Muscle layer of colon (tissue), 2 donors: ENCODE measurements at regions not wholly inside any gene's neighbourhood (a gene's known extent, or its start where the extent isn't known, plus 50 kb on each side); places are given as distances from the start of the nearest gene placed in this dataset.

Source experiments
- H3K27ac ChIP-seq: one replicate; pipeline ENCODE4 v1.7.0; 2013; ENCODE audit warnings: low read depth, mild to moderate bottlenecking, low read length, moderate library complexity
- H3K27me3 ChIP-seq, 2 donors: one replicate each; pipeline ENCODE4 v1.7.0; 2013; ENCODE audit warnings: low read length in 2 of 2, mild to moderate bottlenecking in 2 of 2; ENCODE audit not compliant: insufficient read depth in 2 of 2, control insufficient read depth in 1 of 2
- H3K36me3 ChIP-seq: one replicate; pipeline ENCODE4 v1.7.0; 2013; ENCODE audit warnings: mild to moderate bottlenecking, low read length; ENCODE audit not compliant: insufficient read depth
- H3K4me1 ChIP-seq: one replicate; pipeline ENCODE4 v1.7.0; 2013; ENCODE audit warnings: mild to moderate bottlenecking, low read length; ENCODE audit not compliant: insufficient read depth
- H3K4me3 ChIP-seq, 2 donors: one replicate each; pipeline ENCODE4 v1.7.0; 2013; ENCODE audit warnings: low read length in 2 of 2, low read depth in 1 of 2, mild to moderate bottlenecking in 1 of 2, moderate library complexity in 1 of 2
- H3K9ac ChIP-seq: one replicate; pipeline ENCODE4 v1.7.0; 2013; ENCODE audit warnings: low read length
- H3K9me3 ChIP-seq: one replicate; pipeline ENCODE4 v1.7.0; 2013; ENCODE audit warnings: mild to moderate bottlenecking, low read length
- donor health status: abdominal sarcoma.
- donor health status: Adenocarcinoma of cecum.

DNA sequence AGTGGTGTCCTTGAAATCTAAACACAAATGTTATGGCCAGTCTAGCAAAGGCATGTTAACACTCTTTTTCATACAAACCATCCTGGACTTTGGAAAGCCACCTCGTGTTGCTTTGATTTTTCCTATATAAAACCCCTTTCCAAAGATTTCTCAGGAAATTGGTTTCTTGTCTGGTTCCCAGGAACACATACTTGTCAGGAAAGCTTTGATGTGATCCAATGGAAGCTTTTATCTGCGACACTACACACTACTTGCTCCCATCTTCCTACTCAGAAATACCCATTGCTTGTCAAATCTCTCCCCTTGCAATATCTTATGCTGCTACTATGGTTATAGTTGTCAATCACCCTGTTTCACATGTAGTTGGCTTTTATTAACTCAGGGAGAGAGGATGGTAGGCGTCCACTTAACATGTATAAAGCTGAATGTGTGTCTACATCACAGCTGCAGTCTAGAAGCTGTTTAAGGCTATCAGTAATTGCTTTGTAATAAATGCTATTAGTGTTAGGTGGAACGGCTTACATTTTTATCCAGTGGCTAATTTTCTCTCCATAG is 189.6 kb downstream of the GPAM start:
- no peak overlapping the region for H3K27ac ChIP-seq
- H3K36me3 ChIP-seq = no peaks in the 10 kb centered on the region
- H3K27me3 ChIP-seq = no peaks in the 10 kb centered on the region
- no peaks in the 10 kb centered on the region for H3K9me3 ChIP-seq
- no peaks in the 10 kb centered on the region for H3K4me1 ChIP-seq
- H3K4me3 ChIP-seq = no peak overlapping the region
- H3K9ac ChIP-seq = no peak overlapping the region

DNA sequence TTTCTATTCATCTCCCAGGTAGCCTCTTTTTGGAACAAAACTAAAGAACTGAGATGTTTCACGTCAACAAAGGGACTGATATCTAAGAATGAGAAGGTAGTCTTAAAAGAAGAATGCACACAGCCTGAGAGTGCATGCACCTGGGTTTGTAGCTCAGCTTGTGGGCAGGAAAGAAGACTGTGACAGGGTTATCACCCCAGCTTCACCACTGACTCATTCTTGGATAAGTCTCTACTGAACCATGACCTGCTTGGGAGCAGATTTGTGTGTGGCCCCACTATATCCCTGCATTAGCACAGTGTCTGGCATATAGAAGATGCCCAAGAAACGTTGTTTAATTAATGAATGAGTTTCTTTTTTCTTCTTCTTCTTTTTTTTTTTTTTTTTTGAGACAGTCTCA is 187.5 kb downstream of the GPAM start:
- no peaks in the 10 kb centered on the region for H3K4me1 ChIP-seq

DNA sequence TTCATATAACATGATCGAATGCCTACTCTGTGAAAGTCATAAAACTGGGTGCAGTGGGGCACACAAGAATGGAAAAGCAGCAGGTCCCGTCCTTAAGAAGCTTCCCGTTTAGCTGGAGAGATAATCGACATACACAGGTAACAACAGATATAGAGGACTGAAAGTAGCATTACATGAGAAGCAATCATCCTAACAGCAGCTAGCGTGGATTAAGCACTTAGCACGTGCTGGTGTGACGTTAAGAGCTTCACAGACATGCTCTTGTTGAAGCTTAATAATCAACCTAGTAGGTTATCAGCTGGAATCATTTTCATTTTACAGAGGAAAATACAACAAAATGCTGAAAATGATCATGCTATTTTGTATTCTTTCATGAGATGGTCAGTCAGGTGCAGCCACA is 184.8 kb downstream of the GPAM start:
- Histone ChIP-seq H3K36me3 (no peaks in the 10 kb centered on the region), H3K9ac (no peak overlapping the region), H3K9me3 (no peaks in the 10 kb centered on the region), H3K4me3 (no peak overlapping the region), H3K4me1 (no peaks in the 10 kb centered on the region), H3K27me3 (no peaks in the 10 kb centered on the region), H3K27ac (no peak overlapping the region)

More for the DNA sequence above, 187.5 kb downstream of the GPAM start:
- Histone ChIP-seq H3K9me3 (no peaks in the 10 kb centered on the region), H3K4me3 (no peak overlapping the region), H3K9ac (no peak overlapping the region), H3K27me3 (no peaks in the 10 kb centered on the region), H3K36me3 (no peaks in the 10 kb centered on the region), H3K27ac (no peak overlapping the region)

DNA sequence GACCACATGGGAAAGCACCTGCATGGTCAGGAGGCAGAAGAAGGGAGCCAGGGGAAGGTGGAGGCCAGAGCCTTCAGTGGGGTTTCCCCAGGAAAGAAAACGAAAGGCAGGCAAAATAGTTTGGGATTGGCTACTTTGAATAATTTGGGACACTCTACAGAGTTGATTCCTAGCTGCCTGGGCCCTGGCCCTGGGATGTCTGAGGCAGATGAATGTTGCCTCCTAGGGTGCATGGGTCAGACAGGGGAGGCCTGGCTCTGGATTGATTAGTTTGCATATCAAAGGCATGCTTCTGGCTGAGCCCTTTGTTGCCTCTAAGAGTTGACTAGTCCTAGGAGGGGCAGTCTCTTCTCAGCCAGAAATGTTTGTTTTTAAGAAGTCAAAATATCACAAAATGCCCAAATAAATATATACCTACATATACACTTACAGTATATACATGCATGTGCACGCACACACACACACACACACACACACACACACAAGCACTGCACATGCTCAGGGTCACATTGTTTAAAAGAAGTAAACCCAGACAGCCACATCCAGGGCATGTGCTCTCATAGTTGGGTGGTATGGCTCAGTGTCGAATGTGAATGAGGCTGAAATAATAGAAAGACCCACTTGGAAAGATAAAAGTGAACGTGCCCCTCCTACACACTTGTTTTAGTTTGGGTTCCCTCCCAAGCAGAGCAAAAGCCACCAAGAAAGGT is 184.2 kb downstream of the GPAM start:
- no peaks in the 10 kb centered on the region for H3K4me1 ChIP-seq
- H3K4me3 ChIP-seq = no peak overlapping the region
- no peak overlapping the region for H3K27ac ChIP-seq
- no peaks in the 10 kb centered on the region for H3K9me3 ChIP-seq
- no peaks in the 10 kb centered on the region for H3K27me3 ChIP-seq
- no peak overlapping the region for H3K9ac ChIP-seq
- no peaks in the 10 kb centered on the region for H3K36me3 ChIP-seq

DNA sequence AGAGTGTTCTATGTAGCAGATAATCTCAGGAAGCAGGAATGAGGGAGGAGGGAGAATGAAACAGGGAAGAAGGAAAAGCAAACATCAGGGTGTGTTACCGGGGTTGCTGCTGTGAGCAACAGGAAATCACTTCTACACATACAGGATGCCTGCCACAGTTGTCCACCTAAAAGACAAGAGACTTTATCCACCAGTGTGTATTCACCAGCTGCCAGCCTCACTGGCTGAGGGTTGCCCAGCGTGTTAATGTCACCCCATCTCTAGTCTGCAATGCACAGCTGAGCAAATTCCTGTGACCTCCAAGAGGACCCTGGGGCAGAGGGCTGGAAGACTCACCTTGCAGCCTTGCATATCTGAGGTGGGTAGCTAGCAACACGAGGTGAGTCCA is 183.7 kb downstream of the GPAM start:
- no peaks in the 10 kb centered on the region for H3K4me1 ChIP-seq
- no peak overlapping the region for H3K4me3 ChIP-seq
- no peaks in the 10 kb centered on the region for H3K36me3 ChIP-seq
- no peaks in the 10 kb centered on the region for H3K27me3 ChIP-seq
- H3K9me3 ChIP-seq = no peaks in the 10 kb centered on the region
- no peak overlapping the region for H3K27ac ChIP-seq
- no peak overlapping the region for H3K9ac ChIP-seq

- no peak overlapping the region for H3K4me3 ChIP-seq
These were observed 183.1 kb downstream of the GPAM start for GRCh38 chr10:112000466-112000865.

DNA sequence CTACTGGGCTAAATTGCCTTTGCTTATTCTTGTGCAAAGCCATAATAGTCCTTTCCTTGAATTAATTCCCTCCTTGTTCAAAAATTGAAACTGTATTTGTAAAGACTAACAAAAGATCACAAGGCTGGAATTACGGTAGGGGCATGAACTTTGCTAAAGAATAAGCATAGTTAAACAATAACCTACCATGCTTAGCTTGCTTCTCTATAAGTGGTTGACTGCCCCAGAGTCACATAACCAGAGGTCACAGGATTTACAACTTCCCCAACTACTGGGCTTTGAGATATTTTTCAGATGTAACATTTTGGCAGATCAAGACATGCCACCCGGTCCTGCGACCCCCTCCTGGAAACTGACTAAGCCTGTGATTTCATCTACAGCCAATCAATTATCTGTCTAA is 181.4 kb downstream of the GPAM start:
- no peaks in the 10 kb centered on the region for H3K4me1 ChIP-seq
- H3K27me3 ChIP-seq = no peaks in the 10 kb centered on the region
- H3K9ac ChIP-seq = no peak overlapping the region
- H3K9me3 ChIP-seq = no peaks in the 10 kb centered on the region
- H3K36me3 ChIP-seq = no peaks in the 10 kb centered on the region
- no peak overlapping the region for H3K27ac ChIP-seq
- H3K4me3 ChIP-seq = no peak overlapping the region

More at GRCh38 chr10:112000466-112000865, 183.1 kb downstream of the GPAM start:
- no peaks in the 10 kb centered on the region for H3K36me3 ChIP-seq
- H3K9ac ChIP-seq = no peak overlapping the region
- no peaks in the 10 kb centered on the region for H3K27me3 ChIP-seq
- no peaks in the 10 kb centered on the region for H3K4me1 ChIP-seq
- H3K27ac ChIP-seq = no peak overlapping the region
- H3K9me3 ChIP-seq = no peaks in the 10 kb centered on the region

DNA sequence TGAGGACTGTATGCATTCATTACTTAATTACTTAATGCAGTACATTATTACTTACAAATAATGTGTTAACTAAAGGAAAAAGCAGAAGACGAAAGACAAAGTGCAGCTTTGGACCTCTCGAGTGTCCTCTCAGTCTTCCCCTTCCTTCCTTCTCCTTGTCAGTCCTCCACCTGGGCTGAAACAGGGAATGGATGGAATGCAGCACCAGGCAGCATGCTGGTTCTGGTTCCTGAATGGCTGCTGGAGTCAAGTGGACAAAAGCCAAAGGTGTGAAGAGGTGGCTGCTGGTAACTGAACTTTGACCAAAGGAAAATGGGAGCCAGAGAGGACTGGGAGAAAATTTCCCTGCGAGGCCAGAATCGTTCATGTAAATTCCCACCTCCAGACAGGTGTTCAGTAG is 179.5 kb downstream of the GPAM start:
- H3K27me3 ChIP-seq = no peaks in the 10 kb centered on the region
- no peaks in the 10 kb centered on the region for H3K9me3 ChIP-seq
- H3K36me3 ChIP-seq = no peaks in the 10 kb centered on the region
- H3K27ac ChIP-seq = no peak overlapping the region
- no peak overlapping the region for H3K4me3 ChIP-seq
- H3K4me1 ChIP-seq = no peaks in the 10 kb centered on the region
- no peak overlapping the region for H3K9ac ChIP-seq

DNA sequence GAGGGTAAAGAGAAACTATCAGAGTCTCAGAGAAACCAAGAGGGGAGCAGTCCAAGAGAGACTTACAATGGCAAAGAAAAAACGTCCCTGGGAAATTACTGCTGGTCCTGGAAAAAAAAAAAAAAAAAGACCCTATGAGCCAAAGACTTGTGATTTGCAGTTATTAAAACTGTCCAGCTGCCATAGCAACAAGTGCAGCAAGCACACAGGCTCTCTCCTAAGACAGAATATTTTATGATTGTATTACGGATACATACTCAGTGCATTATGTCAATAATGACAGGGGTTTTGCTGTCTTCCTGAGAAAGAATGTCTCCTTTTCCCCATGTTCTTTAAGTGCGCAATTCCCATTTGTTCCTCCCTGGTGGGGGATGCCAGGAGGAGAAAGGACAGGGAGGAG is 178.5 kb downstream of the GPAM start:
- Histone ChIP-seq H3K36me3 (no peaks in the 10 kb centered on the region), H3K4me1 (no peaks in the 10 kb centered on the region), H3K9ac (no peak overlapping the region), H3K4me3 (no peak overlapping the region), H3K27ac (no peak overlapping the region), H3K9me3 (no peaks in the 10 kb centered on the region), H3K27me3 (no peaks in the 10 kb centered on the region)

GRCh38 chr10:112006407-112006806 is 177.2 kb downstream of the GPAM start:
- no peak overlapping the region for H3K27ac ChIP-seq
- no peaks in the 10 kb centered on the region for H3K36me3 ChIP-seq
- H3K9me3 ChIP-seq = no peaks in the 10 kb centered on the region
- no peak overlapping the region for H3K4me3 ChIP-seq
- H3K27me3 ChIP-seq = no peaks in the 10 kb centered on the region
- no peak overlapping the region for H3K9ac ChIP-seq
- no peaks in the 10 kb centered on the region for H3K4me1 ChIP-seq

DNA sequence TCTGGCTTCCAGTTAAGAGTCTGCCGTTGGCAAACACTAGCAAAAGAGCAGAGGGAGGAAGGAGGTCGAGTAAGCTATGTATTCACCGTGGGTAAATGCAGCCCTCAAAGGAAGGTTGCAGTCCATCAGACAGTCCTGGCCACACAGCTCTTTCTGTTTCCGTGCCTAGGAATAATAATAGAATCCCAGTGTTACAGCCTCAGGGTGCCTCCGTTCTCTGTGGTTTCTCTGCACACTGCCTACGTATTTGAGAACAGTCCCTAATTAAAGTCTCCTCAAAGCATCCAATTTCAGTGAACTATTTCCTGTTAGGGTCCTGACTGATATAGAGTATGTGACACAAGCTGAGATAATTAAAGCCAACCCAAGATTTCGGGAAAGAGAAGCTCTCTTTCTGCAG is 176.7 kb downstream of the GPAM start:
- Histone ChIP-seq H3K4me1 (no peaks in the 10 kb centered on the region), H3K27ac (no peak overlapping the region), H3K27me3 (no peaks in the 10 kb centered on the region), H3K4me3 (no peak overlapping the region), H3K9ac (no peak overlapping the region), H3K36me3 (no peaks in the 10 kb centered on the region), H3K9me3 (no peaks in the 10 kb centered on the region)

- H3K9ac ChIP-seq = no peak overlapping the region
- no peaks in the 10 kb centered on the region for H3K4me1 ChIP-seq
- H3K27me3 ChIP-seq = no peaks in the 10 kb centered on the region
- no peak overlapping the region for H3K27ac ChIP-seq
- H3K36me3 ChIP-seq = no peaks in the 10 kb centered on the region
- H3K4me3 ChIP-seq = no peak overlapping the region
- no peaks in the 10 kb centered on the region for H3K9me3 ChIP-seq
These were observed 161.4 kb downstream of the GPAM start for GRCh38 chr10:112022196-112022595.
